LNCAP (cell line): ENCODE measurements at regions not wholly inside any gene's neighbourhood (a gene's known extent, or its start where the extent isn't known, plus 50 kb on each side); places are given as distances from the start of the nearest gene placed in this dataset.

Experiments used
- TF ChIP-seq, protein P1 (sequence below): fragments of 450-650 bp; IDR thresholded peaks from 2 replicates; pipeline ENCODE4 v1.5.1; 2017; ENCODE audit warnings: mild to moderate bottlenecking

- TF ChIP-seq, protein P1, sequence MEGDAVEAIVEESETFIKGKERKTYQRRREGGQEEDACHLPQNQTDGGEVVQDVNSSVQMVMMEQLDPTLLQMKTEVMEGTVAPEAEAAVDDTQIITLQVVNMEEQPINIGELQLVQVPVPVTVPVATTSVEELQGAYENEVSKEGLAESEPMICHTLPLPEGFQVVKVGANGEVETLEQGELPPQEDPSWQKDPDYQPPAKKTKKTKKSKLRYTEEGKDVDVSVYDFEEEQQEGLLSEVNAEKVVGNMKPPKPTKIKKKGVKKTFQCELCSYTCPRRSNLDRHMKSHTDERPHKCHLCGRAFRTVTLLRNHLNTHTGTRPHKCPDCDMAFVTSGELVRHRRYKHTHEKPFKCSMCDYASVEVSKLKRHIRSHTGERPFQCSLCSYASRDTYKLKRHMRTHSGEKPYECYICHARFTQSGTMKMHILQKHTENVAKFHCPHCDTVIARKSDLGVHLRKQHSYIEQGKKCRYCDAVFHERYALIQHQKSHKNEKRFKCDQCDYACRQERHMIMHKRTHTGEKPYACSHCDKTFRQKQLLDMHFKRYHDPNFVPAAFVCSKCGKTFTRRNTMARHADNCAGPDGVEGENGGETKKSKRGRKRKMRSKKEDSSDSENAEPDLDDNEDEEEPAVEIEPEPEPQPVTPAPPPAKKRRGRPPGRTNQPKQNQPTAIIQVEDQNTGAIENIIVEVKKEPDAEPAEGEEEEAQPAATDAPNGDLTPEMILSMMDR = no peak
Observed at GRCh38 chr3:18208091-18208490, 217.0 kb downstream of the SATB1 start.

DNA sequence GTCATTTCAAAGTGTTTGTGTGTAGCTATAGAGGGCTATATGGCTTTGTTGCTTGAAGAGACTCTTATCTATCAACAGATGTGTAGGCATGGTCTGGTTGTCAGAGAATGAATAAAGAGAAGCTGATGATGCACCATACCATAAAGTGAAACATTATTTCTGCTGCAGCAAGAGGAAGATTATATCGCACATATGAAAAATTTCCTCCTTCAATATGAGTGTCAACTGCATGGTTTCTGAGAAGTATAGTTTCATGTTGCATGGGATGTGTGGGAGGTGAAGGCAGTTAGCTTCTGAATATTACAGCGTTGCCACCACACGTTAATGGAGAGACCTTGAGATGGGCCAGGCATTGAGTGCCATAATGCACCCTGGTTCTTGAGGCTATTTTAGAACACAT, 217.9 kb downstream of the SATB1 start:
- TF ChIP-seq, protein P1 = no peak

GRCh38 chr3:18201315-18201714, 223.8 kb downstream of the SATB1 start:
- TF ChIP-seq, protein P1 = no peak

- TF ChIP-seq, protein P1 = no peak
Observed at GRCh38 chr3:18199757-18200156, 225.4 kb downstream of the SATB1 start.

DNA sequence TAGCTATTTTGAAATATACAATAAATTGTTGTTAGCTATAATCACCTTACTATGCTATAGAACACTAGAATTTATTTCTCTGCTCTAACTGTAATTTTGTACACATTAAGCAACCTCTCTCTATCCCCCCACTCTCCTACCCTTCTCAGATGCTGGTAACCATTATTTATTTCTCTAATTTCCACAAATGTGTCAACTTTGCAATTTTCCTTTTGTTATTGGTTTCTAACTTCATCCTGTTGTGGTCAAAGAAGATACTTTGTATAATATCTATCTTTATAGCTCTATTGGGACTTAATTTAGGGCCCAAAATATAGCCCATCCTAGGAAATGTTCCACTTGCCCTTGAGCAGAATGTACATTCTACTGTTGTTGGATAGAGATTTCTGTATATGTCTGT, 229.3 kb downstream of the SATB1 start:
- TF ChIP-seq, protein P1 = no peak

GRCh38 chr3:18194431-18194830, 230.7 kb downstream of the SATB1 start:
- TF ChIP-seq, protein P1 = no peak

GRCh38 chr3:18190646-18191045, 234.5 kb downstream of the SATB1 start:
- TF ChIP-seq, protein P1 = no peak
